ENCODE measurements at regions not wholly inside any gene's neighbourhood (a gene's known extent, or its start where the extent isn't known, plus 50 kb on each side); places are given as distances from the start of the nearest gene placed in this dataset.
A peak's percentile ranks its signal among the peaks of the same experiment; 100 is the strongest.

- DNase-seq = no peak
Observed at GRCh38 chr5:115402092-115402491, 105.6 kb upstream of the CCDC112 start.

GRCh38 chr5:115398719-115399118 is 102.3 kb upstream of the CCDC112 start:
- DNase-seq = no peak

GRCh38 chr5:115396688-115397087 is 100.2 kb upstream of the CCDC112 start:
- no peak for DNase-seq

GRCh38 chr5:115396081-115396480 is 99.6 kb upstream of the CCDC112 start:
- DNase-seq = no peak

GRCh38 chr5:115394531-115394930 is 98.1 kb upstream of the CCDC112 start:
- DNase-seq = no peak

GRCh38 chr5:115393239-115393638 is 96.8 kb upstream of the CCDC112 start:
- DNase-seq = no peak

- DNase-seq = no peak
Observed at GRCh38 chr5:115392611-115393010, 96.2 kb upstream of the CCDC112 start.

- DNase-seq = no peak
Observed at GRCh38 chr5:115391780-115392179, 95.3 kb upstream of the CCDC112 start.

GRCh38 chr5:115389799-115390382 is 93.4 kb upstream of the CCDC112 start:
- no peak for DNase-seq

GRCh38 chr5:115389034-115389798 is 92.8 kb upstream of the CCDC112 start:
- DNase-seq = no peak

GRCh38 chr5:115388240-115388639 is 91.8 kb upstream of the CCDC112 start:
- DNase-seq = no peak

GRCh38 chr5:115387816-115388215 is 91.4 kb upstream of the CCDC112 start:
- DNase-seq = no peak

- peak; percentile 68 for DNase-seq
Observed at GRCh38 chr5:115386657-115387056, 90.2 kb upstream of the CCDC112 start.

GRCh38 chr5:115384587-115385375 is 88.3 kb upstream of the CCDC112 start:
- DNase-seq = no peak

GRCh38 chr5:115382989-115383388 is 86.5 kb upstream of the CCDC112 start:
- DNase-seq = no peak

- DNase-seq = no peak
Observed at GRCh38 chr5:115381911-115382662, 85.6 kb upstream of the CCDC112 start.

GRCh38 chr5:115379622-115380344 is 83.3 kb upstream of the CCDC112 start:
- peak; percentile 97 for DNase-seq

- DNase-seq = peak; percentile 37
Observed at GRCh38 chr5:115378754-115379153, 82.3 kb upstream of the CCDC112 start.

- peak; percentile 80 for DNase-seq
Observed at GRCh38 chr5:115377468-115378217, 81.2 kb upstream of the CCDC112 start.

GRCh38 chr5:115375893-115376292 is 79.4 kb upstream of the CCDC112 start:
- DNase-seq = peak; percentile 36

GRCh38 chr5:115374057-115374775 is 77.8 kb upstream of the CCDC112 start:
- DNase-seq = no peak

Data from RPMI8226 (cell line).